Upper lobe of left lung (tissue), 4 donors: ENCODE measurements at regions not wholly inside any gene's neighbourhood (a gene's known extent, or its start where the extent isn't known, plus 50 kb on each side); places are given as distances from the start of the nearest gene placed in this dataset.

Source experiments
- POLR2A ChIP-seq, 4 donors: fragments of 450-650 bp; IDR thresholded peaks; one replicate each; pipeline ENCODE4 v1.5.1; 2016 to 2017; ENCODE audit warnings: antibody characterized with exemption in 4 of 4, mild to moderate bottlenecking in 2 of 4
- TF ChIP-seq, protein P1 (sequence below), 6 experiments: fragments of 450-650 bp in 4 of 6; fragments of 200-600 bp in 2 of 6; sonication (generic) in 2 of 6; IDR thresholded peaks; one replicate each; pipeline ENCODE4 v1.5.1; 2016 to 2019; ENCODE audit warnings: antibody characterized with exemption in 6 of 6

- TF ChIP-seq, protein P1, sequence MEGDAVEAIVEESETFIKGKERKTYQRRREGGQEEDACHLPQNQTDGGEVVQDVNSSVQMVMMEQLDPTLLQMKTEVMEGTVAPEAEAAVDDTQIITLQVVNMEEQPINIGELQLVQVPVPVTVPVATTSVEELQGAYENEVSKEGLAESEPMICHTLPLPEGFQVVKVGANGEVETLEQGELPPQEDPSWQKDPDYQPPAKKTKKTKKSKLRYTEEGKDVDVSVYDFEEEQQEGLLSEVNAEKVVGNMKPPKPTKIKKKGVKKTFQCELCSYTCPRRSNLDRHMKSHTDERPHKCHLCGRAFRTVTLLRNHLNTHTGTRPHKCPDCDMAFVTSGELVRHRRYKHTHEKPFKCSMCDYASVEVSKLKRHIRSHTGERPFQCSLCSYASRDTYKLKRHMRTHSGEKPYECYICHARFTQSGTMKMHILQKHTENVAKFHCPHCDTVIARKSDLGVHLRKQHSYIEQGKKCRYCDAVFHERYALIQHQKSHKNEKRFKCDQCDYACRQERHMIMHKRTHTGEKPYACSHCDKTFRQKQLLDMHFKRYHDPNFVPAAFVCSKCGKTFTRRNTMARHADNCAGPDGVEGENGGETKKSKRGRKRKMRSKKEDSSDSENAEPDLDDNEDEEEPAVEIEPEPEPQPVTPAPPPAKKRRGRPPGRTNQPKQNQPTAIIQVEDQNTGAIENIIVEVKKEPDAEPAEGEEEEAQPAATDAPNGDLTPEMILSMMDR (IDR thresholded peaks at IDR 0.05): no peak
- TF ChIP-seq POLR2A (IDR thresholded peaks at IDR 0.05): no peak
Measured at GRCh38 chr14:86838363-86838762, 1154.6 kb downstream of the GALC start.
